Memory B cell (primary cell): ENCODE measurements at regions not wholly inside any gene's neighbourhood (a gene's known extent, or its start where the extent isn't known, plus 50 kb on each side); places are given as distances from the start of the nearest gene placed in this dataset.

ENCODE experiments used
- ATAC-seq: fragments of 150-1000 bp; cut with Tn5 transposase; 2 replicates; pipeline ENCODE4 v1.10.0; 2021; ENCODE audit warnings: low read depth, mild to moderate bottlenecking, moderate library complexity
- DNase-seq, 2 donors: peaks; one replicate each; pipeline ENCODE4 v3.0.0; 2022; ENCODE audit warnings: low spot score in 2 of 2
- H3K27ac Mint-ChIP-seq: one replicate; pipeline ENCODE4 v1.8.0; 2022; ENCODE audit warnings: mild to moderate bottlenecking, moderate library complexity, mixed read lengths
- H3K27me3 Mint-ChIP-seq: one replicate; pipeline ENCODE4 v1.8.0; 2022; ENCODE audit warnings: mixed read lengths
- H3K36me3 Mint-ChIP-seq: one replicate; pipeline ENCODE4 v1.8.0; 2022; ENCODE audit warnings: mild to moderate bottlenecking, mixed read lengths
- H3K4me1 Mint-ChIP-seq: one replicate; pipeline ENCODE4 v1.8.0; 2022; ENCODE audit warnings: mixed read lengths
- H3K4me3 Mint-ChIP-seq: one replicate; pipeline ENCODE4 v1.8.0; 2022; ENCODE audit warnings: mild to moderate bottlenecking, moderate library complexity, mixed read lengths
- H3K9me3 Mint-ChIP-seq: one replicate; pipeline ENCODE4 v1.8.0; 2022; ENCODE audit warnings: mixed read lengths

DNA sequence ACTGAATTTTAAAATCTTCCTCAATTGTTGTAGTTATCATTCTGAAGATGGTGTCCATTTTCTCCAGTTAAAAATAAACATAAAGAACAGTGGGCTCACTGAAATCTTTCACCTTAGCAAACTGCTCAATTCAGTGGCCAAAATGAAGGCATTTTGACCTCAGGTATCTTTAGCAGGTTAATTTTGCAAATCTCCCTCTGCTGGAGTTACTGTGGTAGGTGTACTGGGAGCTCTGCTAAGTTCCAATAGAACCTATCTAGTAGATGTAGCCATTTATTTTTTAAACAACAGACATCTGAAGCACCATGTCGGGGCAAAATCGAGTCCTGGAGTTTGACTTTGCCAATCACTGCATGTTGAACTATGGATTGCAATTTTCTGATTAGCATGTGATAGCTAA lies 177.1 kb downstream of the IRS1 start:
- Mint-ChIP-seq H3K4me3 (no peak overlapping the region), H3K27ac (no peak overlapping the region), H3K9me3 (no peaks in the 10 kb centered on the region), H3K4me1 (no peaks in the 10 kb centered on the region), H3K27me3 (peaks cover 10% of the 10 kb centered on the region), H3K36me3 (no peaks in the 10 kb centered on the region)
- ATAC-seq (no peak), DNase-seq (no peak)

DNA sequence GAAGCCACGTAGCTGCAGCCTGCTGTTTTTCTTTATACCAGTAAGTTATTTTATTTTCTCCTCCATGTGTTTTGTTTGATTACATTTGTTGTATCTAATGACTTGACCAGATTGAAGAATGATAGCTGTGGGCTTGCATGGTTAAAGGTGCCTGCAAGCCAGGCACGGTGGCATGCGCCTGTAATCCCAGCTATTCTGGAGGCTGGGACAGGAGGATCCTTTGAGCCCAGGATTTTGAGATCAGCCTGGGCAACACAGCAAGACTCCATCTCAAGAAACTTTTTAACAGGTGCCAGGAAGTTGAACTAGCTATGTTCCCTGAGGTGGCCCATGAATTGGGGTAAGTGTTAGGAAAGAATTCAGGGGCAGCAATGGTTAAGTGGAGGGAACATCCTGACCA lies 179.4 kb downstream of the IRS1 start:
- ATAC-seq = no peak
- no peak overlapping the region for H3K4me3 Mint-ChIP-seq
- no peaks in the 10 kb centered on the region for H3K9me3 Mint-ChIP-seq
- DNase-seq = no peak
- no peak overlapping the region for H3K27ac Mint-ChIP-seq
- peaks cover 12% of the 10 kb centered on the region for H3K27me3 Mint-ChIP-seq
- H3K36me3 Mint-ChIP-seq = no peaks in the 10 kb centered on the region
- no peaks in the 10 kb centered on the region for H3K4me1 Mint-ChIP-seq

GRCh38 chr2:226619707-226620106 lies 179.9 kb downstream of the IRS1 start:
- H3K4me1 Mint-ChIP-seq = no peaks in the 10 kb centered on the region
- no peak overlapping the region for H3K4me3 Mint-ChIP-seq
- ATAC-seq (no peak), DNase-seq (no peak)
- no peaks in the 10 kb centered on the region for H3K36me3 Mint-ChIP-seq
- H3K27me3 Mint-ChIP-seq = peaks cover 12% of the 10 kb centered on the region
- no peaks in the 10 kb centered on the region for H3K9me3 Mint-ChIP-seq
- H3K27ac Mint-ChIP-seq = no peak overlapping the region

GRCh38 chr2:226618875-226619605 lies 180.6 kb downstream of the IRS1 start:
- ATAC-seq (no peak), DNase-seq (no peak)
- Mint-ChIP-seq H3K9me3 (no peaks in the 10 kb centered on the region), H3K27me3 (peaks cover 12% of the 10 kb centered on the region), H3K36me3 (no peaks in the 10 kb centered on the region), H3K27ac (no peak overlapping the region), H3K4me1 (no peaks in the 10 kb centered on the region), H3K4me3 (no peak overlapping the region)

DNA sequence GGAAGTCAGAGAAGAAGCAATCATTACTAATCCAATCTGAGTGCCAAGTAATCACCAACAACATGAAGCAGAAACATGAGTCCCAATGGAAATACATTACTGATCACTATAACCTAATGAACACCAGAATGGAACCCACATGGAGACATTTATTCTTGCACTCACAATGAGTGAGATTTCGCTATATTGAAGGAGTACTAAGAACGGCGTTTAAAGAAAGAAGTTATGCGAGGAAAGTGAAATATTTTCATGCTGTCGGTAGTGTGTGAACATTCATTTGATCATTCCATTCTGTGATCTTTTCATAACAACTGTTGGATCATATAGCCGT lies 181.1 kb downstream of the IRS1 start:
- DNase-seq = no peak
- Mint-ChIP-seq H3K4me1 (no peaks in the 10 kb centered on the region), H3K27me3 (peaks cover 12% of the 10 kb centered on the region), H3K27ac (no peak overlapping the region), H3K36me3 (no peaks in the 10 kb centered on the region), H3K9me3 (no peaks in the 10 kb centered on the region), H3K4me3 (no peak overlapping the region)
- no peak for ATAC-seq

DNA sequence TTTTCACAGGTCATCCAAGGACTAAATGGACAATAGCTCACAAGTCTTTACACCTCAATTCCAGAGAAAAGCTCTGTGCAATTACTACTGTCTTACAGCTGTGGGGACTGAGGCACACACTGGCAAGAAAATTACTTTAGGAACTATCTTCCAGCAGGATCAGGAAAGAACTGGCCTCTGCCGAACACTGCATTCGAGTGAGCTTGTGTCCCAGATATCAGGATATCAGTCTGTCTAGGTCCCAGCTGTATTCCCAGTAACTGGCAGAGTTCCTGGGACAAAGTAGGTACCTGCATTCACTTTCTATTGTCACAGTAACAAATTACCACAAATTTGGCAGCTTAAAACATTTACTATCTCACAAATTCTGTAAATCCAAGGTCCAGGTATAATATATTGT lies 183.7 kb downstream of the IRS1 start:
- peaks cover 7% of the 10 kb centered on the region for H3K27me3 Mint-ChIP-seq
- no peak for ATAC-seq
- no peaks in the 10 kb centered on the region for H3K36me3 Mint-ChIP-seq
- no peak for DNase-seq
- H3K4me1 Mint-ChIP-seq = no peaks in the 10 kb centered on the region
- H3K4me3 Mint-ChIP-seq = no peak overlapping the region
- H3K27ac Mint-ChIP-seq = no peak overlapping the region
- H3K9me3 Mint-ChIP-seq = no peaks in the 10 kb centered on the region

DNA sequence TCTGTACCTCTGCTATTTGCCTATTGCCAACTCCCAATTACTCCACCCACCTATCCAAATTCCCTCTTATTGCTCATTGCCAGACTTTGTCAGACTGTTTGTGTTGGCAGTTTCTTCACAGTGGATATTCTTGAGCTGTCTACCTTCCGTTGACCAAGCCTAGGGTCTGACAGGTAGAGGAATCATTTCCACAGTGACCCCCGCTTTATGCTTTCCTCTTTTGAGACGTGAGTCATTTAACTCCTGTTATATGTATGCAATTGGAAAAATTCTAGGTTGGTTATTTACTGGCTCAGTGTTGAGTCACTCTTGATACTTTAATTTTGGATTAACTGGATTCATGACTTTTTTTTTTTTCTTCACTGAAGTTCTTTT lies 187.7 kb downstream of the IRS1 start:
- ATAC-seq (no peak), DNase-seq (no peak)
- Mint-ChIP-seq H3K27ac (no peak overlapping the region), H3K4me1 (no peaks in the 10 kb centered on the region), H3K9me3 (no peaks in the 10 kb centered on the region), H3K4me3 (no peak overlapping the region), H3K27me3 (peaks cover 2% of the 10 kb centered on the region), H3K36me3 (no peaks in the 10 kb centered on the region)

DNA sequence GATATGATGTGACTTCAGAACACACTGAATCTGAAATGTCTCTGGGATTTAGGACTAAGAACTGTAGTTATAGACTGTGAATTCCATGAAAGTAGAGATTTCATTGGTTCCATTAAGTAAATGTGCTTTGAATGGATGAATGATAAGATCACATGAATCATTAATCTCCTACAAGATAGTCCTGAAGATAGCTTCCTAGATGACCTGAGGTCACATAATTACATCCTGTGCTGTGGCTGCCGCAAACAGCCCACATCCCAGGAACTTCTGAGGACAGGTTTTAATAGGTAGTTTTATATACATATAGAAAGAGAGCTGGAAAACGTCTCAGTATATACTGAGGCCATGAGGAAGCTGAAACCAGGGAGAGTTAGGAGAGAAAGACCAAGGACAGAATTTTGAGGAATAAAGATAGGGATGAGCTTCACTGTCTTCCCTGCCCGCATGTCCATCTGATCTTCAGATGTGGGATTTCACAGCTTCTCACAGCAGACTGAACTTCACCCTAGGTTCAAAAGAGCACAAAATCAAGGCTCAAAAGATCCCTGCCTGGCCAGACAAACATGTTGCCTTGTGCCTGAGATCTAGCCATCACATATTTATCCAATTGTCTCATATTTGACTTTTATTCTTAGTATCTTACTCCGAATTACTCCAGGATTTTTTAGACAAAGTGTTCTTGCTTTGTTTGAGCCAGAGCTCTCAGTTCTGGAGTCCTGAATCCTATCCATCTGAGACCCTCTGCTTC lies 188.2 kb downstream of the IRS1 start:
- H3K4me3 Mint-ChIP-seq = no peak overlapping the region
- no peak for DNase-seq
- H3K36me3 Mint-ChIP-seq = no peaks in the 10 kb centered on the region
- H3K27me3 Mint-ChIP-seq = no peaks in the 10 kb centered on the region
- ATAC-seq = no peak
- H3K27ac Mint-ChIP-seq = no peak overlapping the region
- H3K9me3 Mint-ChIP-seq = no peaks in the 10 kb centered on the region
- no peaks in the 10 kb centered on the region for H3K4me1 Mint-ChIP-seq

DNA sequence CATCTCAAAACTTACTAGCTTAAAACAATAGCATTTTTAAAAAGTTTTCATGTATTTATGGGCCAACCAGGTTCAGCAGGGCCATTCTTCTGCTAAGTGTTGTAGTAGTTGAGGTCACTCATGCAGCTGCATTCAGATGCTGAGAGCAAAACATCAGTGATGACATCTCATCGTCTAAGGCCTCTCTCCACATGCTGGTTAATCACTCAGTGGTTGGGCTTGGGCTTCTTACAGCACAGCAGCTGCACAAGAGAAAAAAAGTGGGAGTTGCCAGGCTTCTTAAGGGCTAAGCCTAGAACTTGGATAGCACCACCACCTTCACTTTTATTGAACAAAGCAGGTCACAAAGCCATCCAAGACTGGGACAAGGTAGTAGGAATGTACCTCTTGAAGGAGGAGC lies 190.3 kb downstream of the IRS1 start:
- no peak overlapping the region for H3K27ac Mint-ChIP-seq
- H3K9me3 Mint-ChIP-seq = no peaks in the 10 kb centered on the region
- no peaks in the 10 kb centered on the region for H3K27me3 Mint-ChIP-seq
- no peaks in the 10 kb centered on the region for H3K4me1 Mint-ChIP-seq
- ATAC-seq = no peak
- DNase-seq = no peak
- no peaks in the 10 kb centered on the region for H3K36me3 Mint-ChIP-seq
- no peak overlapping the region for H3K4me3 Mint-ChIP-seq

DNA sequence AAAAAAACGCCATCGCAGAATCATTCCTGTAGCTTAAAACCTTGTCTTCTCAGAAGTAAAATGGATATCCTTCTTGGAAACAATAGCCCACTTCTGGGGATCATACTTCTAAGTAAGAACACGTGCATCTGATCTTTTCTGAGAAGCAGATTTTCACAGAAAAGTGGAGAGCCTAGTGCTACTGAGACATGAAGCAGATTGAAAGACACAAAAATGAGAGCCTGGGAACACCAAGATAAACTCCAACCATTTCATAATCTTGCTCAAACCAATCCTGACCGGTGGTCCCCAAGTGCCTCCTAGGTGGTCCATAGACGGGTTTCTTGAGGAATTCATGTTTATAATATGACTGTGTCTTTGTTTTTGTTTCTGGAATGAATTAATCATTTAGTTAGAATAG lies 191.2 kb downstream of the IRS1 start:
- no peak for DNase-seq
- no peaks in the 10 kb centered on the region for H3K4me1 Mint-ChIP-seq
- ATAC-seq = no peak
- H3K4me3 Mint-ChIP-seq = no peak overlapping the region
- no peaks in the 10 kb centered on the region for H3K36me3 Mint-ChIP-seq
- H3K27me3 Mint-ChIP-seq = no peaks in the 10 kb centered on the region
- H3K9me3 Mint-ChIP-seq = no peaks in the 10 kb centered on the region
- H3K27ac Mint-ChIP-seq = no peak overlapping the region

- Mint-ChIP-seq H3K27me3 (no peaks in the 10 kb centered on the region), H3K27ac (no peak overlapping the region), H3K4me3 (no peak overlapping the region), H3K36me3 (no peaks in the 10 kb centered on the region), H3K9me3 (no peaks in the 10 kb centered on the region), H3K4me1 (no peaks in the 10 kb centered on the region)
- ATAC-seq (no peak), DNase-seq (no peak)
Observed at GRCh38 chr2:226607379-226607778, 192.2 kb downstream of the IRS1 start.

DNA sequence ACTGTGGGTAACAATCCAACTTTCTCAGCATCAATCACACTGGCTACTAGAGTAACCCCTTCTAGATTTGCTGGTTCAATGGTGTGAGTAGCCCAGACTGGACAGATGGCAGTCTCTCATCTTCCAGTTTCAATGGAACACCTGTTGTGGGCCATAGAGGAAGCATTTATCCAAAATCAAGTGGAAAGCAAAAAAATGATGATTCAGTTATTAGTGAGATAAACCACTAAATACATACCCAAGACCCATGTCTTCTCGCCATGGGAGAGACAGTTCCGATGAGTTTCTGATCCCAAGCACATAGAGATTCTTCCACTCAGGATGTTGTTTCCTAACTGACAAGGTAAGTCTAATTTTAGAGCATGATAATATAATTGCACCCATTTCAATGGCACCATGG lies 194.0 kb downstream of the IRS1 start:
- ATAC-seq (no peak), DNase-seq (no peak)
- no peak overlapping the region for H3K4me3 Mint-ChIP-seq
- H3K27me3 Mint-ChIP-seq = peaks cover 2% of the 10 kb centered on the region
- H3K4me1 Mint-ChIP-seq = no peaks in the 10 kb centered on the region
- H3K9me3 Mint-ChIP-seq = no peaks in the 10 kb centered on the region
- H3K36me3 Mint-ChIP-seq = no peaks in the 10 kb centered on the region
- no peak overlapping the region for H3K27ac Mint-ChIP-seq

- no peak overlapping the region for H3K27ac Mint-ChIP-seq
Observed at GRCh38 chr2:226603606-226604005, 196.0 kb downstream of the IRS1 start.

DNA sequence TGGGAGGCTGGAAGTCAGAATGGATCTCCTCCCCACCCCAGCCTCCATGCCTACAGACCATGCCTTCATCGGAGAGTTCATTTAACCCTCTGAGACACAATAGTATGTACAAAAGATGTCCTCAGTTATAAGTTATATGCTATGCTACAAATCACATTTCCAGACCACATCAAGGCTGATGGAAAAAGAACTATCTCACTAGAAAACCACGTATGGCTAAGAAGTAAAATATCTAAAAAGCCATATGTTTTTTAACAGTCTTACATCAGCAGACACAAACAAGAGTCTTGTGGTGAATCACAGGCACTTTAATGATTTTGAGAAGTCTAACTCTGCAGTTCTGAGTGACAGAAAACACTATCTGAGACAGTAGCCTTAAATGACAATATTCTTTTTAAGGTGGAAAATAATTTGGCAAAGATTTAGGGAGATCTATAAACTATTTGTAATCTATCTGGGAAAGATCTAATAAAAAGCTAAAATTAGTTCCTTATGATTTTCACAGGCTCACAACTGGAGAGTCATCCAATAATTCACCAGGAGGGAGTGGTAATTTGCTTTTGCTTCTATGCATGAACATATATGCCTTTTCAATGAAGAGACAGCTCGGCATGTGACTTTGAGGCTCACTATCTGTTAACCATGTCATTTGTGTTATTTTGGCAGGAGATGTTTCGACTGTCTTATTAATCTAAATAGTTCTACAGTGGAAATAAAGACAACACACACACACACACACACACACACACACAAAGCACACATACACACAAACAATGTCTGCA lies 197.5 kb downstream of the IRS1 start:
- no peak for ATAC-seq
- H3K9me3 Mint-ChIP-seq = no peaks in the 10 kb centered on the region
- no peaks in the 10 kb centered on the region for H3K4me1 Mint-ChIP-seq
- H3K36me3 Mint-ChIP-seq = no peaks in the 10 kb centered on the region
- DNase-seq = no peak
- peaks cover 7% of the 10 kb centered on the region for H3K27me3 Mint-ChIP-seq
- H3K27ac Mint-ChIP-seq = no peak overlapping the region
- no peak overlapping the region for H3K4me3 Mint-ChIP-seq

More at GRCh38 chr2:226603606-226604005, 196.0 kb downstream of the IRS1 start:
- ATAC-seq = no peak
- Mint-ChIP-seq H3K9me3 (no peaks in the 10 kb centered on the region), H3K36me3 (no peaks in the 10 kb centered on the region), H3K4me3 (no peak overlapping the region), H3K4me1 (no peaks in the 10 kb centered on the region), H3K27me3 (peaks cover 4% of the 10 kb centered on the region)
- no peak for DNase-seq
